GM23248 (cell line): ENCODE measurements at regions not wholly inside any gene's neighbourhood (a gene's known extent, or its start where the extent isn't known, plus 50 kb on each side); places are given as distances from the start of the nearest gene placed in this dataset.

Experiments
- EZH2 ChIP-seq: fragments of 200-600 bp; sonication (generic); IDR thresholded peaks from 2 replicates; pipeline ENCODE4 v1.6.1; 2018; ENCODE audit warnings: antibody characterized with exemption, mild to moderate bottlenecking; ENCODE audit not compliant: insufficient read depth, poor library complexity, severe bottlenecking
- EZH2phosphoT487 ChIP-seq: fragments of 200-600 bp; sonication (generic); IDR thresholded peaks from 2 replicates; pipeline ENCODE4 v1.6.1; 2018; ENCODE audit warnings: antibody characterized with exemption, moderate library complexity, mild to moderate bottlenecking, low read depth; ENCODE audit not compliant: insufficient read depth

- TF ChIP-seq EZH2 (no peak), EZH2phosphoT487 (no peak)
Observed at GRCh38 chr6:23343610-23344306, 774.4 kb downstream of the HDGFL1 start.
